ENCODE measurements at regions not wholly inside any gene's neighbourhood (a gene's known extent, or its start where the extent isn't known, plus 50 kb on each side); places are given as distances from the start of the nearest gene placed in this dataset.
"Not testable (repeated sequence)": the region's sequence is repeated elsewhere in the genome, so short reads cannot be mapped to it uniquely, and the experiment has no call there.

DNA sequence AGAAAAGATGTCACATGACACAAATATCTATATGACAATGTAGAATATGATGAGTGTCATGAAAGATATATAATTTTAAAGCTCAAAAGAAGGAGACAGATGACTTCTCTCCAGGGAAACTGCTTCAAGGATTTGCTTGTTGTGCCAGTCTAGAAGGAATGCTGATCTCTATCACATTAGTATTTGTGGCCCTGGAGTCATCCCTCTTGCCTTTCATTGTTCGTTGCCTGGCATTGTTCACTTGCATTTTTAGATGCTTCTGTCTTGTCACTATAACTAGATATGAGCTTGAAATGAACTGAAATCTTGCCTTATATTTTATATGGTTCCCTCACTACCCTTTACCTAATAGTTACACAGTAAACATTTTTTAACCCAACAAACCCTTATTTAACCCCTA is 207.5 kb downstream of the ZNF608 start:
- no peak for DNase-seq

DNA sequence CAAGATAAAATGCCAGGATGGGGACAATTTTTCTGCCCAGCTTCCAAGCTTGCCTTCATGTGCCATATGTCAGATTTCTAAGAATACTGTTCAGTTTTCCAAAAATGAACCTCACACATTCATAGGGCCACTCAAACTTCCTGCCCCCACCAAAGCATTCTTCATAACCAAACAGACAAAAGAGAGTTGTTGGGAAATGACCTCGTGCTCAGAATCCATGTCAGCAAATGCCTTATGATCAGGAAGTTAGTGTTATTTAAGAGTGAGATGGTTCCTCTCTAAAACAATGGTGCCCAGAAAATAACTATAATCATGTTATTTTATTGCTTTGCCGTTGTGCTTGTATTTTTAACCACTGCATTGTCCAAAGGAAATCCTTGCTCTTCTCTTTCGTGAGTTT is 208.2 kb downstream of the ZNF608 start:
- no peak for DNase-seq

DNA sequence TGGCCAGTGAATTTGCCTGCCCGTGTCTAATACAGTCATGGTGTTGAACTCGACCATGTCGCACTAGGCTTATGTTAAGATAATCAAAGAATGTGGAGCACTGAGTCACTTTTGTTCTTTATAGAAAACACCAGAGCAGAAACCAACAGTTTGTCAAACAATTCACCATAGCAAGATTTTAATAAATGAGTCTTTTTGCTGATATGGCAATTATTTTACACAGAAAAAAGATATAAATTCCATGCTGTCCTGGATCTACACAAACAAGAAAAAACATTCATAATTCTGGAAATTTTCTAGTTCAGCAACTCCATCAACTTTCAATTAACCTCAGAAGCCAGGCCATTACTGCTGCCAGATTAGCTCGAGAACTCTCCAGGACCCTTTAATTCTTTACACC is 208.9 kb downstream of the ZNF608 start:
- DNase-seq = no peak

DNA sequence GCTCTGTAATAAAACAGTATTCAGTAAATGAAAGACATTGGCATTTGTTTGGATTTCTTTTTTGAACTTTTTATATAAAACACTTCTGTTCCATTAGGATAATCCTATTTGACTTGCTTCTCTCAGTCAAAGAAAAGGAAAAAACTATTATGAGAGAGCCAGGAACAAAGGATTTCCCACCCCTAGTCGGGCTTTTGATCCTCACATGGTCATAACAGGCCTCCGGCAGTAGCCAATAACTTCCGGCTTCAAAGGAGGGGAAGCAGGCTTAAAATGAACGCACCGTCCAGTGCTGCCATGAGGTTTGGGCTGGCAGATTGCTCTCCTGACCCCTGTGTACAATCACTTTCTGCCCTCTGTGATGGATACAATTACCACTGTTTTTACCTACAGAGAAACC is 209.3 kb downstream of the ZNF608 start:
- DNase-seq = no peak

DNA sequence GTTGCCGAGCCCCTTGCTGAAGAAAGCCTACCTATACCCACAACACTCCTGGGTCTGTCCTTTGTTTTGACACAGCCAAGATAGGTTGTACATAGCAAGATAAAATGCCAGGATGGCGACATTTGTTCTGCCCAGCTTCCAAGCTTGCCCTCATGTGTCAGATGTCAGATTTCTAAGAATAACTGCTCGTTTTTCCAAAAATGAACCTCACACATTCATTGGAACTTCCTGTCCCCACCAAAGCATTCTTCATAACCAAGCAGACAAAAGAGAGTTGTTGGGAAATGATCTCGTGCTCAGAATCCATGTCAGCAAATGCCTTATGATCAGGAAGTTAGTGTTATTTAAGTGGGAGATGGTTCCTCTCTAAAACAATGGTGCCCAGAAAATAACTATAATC is 210.1 kb downstream of the ZNF608 start:
- DNase-seq = no peak

DNA sequence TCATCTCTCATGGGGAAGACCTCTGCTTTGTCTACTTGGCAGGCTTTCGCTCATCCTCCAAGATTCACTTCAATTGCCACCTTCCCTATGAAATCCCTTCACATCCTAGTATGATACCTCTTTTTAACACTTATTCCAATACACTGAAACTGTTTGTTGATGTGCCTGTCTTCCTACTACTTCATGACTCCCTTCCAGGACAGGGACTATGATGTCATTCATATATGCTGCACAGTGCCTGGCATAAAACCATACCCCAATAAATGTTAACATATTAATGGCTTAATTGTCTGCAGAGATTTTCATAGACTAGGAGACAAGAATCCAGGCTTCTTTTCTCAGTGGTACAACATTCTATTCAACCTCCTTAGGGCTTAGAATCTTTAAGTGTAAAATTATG is 215.5 kb downstream of the ZNF608 start:
- no peak for DNase-seq

DNA sequence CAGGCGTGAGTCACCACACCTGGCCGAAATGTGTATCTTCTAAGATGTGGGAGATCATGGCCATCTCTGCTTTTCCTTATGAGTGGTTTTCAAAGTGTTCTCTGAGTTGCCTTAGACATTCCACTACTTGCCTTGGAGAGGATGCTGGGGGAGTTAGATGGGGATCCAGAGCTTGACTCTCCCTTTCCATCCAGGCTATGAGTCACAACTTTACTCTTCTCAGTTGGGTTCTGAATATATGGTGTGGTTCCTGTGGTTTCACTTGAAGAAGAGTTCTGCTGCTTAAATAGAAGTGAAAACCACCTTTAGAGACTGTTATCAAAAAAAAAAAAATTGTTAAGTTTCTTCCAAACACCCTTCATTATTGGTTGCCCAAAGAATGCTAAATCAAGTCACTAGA is 217.6 kb downstream of the ZNF608 start:
- no peak for DNase-seq

DNA sequence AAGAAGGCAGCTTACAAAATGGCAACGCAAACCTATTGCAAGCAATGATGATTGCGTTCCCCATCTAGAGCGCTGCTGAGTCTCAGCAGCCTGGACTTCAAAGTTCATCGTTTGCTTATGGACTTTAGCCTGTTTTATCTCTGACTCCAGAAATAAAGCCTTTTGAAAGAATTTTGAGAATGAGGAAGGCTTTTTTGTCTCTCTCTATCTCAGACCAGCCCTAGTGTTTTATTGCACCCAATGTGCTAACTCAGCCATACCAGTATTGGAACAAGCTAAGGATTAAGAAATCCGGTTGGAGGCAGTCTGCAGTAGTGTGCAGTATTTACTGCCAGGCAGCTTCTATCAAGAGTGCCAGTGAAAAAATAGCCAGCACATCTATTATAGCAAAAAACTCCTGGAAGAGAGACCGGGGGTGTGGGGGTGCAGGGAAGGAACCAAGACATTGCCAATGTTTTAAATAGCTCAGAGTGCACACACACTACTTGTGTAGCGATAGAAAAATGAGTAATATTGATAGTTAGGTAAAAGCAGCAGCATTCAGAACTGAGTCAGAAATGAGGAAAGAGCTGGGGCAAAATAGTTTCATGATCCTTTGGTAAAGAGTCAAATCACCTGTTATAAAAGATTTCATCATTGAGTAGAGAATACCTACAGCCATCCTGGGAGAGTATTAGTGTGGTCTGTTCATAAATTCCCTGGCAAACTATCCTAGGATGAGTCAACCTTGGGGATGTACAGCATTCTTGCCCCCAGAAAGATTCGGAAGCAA is 219.0 kb downstream of the ZNF608 start:
- DNase-seq = no peak

DNA sequence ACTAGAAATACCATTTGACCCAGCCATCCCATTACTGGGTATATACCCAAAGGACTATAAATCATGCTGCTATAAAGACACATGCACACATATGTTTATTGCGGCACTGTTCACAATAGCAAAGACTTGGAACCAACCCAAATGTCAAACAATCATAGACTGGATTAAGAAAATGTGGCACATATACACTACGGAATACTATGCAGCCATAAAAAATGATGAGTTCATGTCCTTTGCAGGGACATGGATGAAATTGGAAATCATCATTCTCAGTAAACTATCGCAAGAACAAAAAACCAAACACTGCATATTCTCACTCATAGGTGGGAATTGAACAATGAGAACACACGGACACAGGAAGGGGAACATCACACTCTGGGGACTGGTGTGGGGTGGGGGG is 220.4 kb downstream of the ZNF608 start:
- DNase-seq = not testable (repeated sequence)

DNA sequence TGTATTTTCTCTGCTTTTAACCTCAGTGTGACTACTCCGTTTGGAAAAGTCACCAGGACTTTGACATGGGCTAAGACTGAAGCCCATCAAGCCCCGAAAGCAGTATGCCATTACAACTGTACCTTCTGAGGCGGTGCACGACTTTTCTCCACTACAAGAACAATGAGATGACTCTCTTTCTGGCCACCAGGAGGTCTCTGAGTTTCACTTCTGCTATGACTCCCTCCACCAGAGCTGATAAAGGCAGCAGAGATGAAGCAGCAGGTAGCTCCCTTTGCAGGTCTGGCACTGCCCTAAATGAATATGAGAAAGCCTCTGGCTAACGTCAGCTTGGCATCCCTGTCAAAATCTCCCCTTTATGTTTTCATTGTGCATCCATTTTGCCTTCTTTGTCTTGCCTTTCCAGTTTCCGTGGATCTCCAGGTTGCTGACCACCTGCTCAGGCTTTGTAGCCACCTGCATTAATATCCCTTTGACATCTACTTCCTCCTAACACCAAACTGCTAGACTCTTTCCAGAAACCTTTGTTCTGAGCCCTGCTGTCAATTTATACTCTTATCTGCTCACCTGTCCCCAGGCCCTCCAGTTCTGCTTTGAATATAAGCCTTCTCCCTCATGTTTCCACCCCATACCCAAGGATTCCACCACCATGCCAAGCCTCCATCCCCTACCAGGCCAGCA is 221.7 kb downstream of the ZNF608 start:
- DNase-seq = no peak

DNA sequence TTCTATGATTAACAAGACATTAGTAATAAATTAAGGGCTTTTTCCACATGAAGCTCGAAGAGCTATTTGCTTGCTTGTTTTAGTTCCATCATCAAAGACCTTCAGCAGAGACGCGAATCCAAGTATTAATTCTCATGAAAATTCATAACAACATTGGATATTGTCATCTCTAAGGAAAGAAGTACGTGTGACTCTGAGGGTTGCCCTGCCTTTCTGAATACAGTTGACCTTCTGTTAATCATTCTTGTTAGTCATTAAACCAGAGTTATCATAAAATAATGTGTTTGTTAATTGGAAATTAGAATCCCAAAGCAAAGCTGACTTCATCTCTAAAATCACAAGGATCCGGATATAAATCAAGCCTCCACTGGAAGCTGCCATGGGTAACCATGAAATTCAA is 222.5 kb downstream of the ZNF608 start:
- no peak for DNase-seq

DNA sequence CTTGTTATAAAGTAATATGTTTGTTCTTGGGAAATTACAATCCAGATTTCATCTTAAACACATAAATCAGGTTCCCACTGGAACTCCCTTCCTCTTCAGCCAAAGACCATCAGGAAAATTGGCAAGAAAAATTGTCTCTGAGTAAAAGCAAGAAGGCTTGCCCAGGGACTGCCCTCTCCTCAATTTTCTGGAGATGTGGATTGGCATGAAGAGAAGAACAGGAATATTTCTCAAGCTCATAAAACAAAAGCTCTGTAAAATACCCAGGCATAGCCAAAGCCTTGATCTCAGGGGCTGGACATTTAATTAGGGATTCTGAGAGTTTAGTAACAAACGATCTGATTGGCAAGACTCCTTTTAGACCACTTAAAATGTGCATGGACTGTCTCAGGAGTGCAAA is 223.4 kb downstream of the ZNF608 start:
- no peak for DNase-seq

DNA sequence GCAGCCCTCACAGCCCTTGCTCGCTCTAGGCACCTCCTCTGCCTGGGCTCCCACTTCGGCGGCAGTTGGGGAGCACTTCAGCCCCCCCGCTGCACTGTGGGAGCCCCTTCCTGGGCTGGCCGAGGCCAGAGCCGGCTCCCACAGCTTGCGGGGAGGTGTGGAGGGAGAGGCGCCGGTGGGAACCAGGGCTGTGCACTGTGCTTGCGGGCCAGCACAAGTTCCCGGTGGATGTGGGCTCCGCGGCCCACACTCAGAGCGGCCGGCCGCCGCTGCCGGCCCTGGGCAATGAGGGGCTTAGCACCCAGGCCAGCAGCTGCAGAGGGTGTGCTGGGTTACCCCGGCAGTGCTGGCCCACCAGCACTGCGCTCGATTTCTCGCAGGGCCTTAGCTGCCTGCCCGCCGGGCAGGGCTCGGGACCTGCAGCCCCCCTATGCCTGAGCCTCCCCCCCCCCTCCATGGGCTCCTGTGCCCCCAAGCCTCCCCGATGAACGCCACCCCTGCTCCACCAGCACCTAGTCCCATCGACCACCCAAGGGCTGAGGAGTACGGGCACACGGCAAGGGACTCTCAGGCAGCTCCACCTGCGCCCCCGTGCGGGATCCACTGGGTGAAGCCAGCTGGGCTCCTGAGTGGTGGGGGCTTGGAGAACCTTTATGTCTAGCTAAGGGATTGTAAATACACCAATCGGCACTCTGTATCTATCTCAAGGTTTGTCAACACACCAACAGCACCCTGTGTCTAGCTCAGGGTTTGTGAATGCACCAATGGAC is 224.8 kb downstream of the ZNF608 start:
- DNase-seq = no peak

DNA sequence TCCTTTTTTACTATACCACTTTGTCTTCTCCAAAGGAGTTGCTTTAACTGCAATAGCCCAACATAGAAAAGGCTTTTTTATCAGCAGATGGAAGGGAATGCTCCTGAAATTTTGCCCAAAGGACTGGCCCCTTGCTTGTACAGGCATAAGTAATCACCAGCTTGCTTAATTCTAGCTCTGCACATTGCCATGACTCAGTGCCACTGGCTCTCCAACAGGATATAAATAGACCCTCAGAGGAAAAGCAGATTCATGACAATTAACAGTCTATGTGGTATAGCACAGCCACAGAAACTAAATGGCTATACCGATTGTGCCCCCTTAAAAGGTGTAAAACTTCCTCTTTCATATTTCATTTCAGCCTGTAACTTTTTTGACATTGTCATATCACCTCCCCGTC is 227.0 kb downstream of the ZNF608 start:
- DNase-seq = no peak

DNA sequence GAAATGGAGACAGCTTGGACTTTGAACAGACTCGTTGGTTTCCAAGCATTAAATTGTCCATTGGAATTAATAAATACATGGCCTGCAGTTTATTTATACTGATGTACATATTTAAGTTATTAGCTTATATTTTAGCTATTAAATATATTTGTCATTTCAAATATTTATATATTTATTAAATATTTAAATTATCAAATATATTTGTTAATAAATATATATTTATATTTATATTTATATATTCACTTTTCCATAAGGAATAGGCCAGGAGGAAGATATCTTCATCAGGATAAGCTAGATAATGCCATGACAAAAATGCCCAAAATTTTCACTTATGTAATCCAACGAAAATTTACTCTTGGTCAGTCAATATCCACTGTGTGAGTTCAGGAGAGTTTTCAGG is 229.9 kb downstream of the ZNF608 start:
- no peak for DNase-seq

DNA sequence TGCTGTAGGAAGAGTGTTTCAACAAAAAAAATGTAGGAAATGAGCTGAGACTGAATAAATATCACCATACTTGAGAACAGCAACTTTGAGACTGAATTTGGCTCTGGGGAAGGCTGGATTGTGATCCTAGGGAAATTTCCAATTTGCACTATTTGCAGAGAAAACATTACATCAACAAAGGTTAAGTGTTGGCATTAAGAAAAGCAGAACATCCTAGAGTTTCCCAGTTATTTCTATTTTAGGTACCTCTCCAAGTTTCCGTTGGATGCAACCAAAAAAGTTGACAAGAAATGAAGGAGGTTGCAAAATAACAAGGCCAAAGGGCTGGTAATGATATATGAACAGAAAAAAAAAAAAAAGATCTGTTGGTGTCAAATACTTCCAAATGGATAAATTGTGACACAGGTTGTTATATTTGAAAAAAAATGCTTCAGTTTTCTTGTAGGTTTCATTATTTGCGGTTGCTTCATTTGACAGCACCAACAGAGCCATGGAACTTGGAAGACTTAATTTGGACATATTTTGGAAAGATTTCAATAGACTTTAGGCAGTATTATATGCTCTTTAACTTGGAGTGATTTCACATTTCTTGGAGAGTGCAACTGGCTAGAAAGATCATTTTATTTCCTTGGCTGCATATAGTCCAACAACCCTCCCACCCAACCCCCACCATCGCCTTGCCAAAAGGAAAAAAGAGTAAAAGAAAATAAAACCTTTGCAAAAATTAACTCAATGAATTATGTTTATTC is 230.8 kb downstream of the ZNF608 start:
- DNase-seq = no peak

DNA sequence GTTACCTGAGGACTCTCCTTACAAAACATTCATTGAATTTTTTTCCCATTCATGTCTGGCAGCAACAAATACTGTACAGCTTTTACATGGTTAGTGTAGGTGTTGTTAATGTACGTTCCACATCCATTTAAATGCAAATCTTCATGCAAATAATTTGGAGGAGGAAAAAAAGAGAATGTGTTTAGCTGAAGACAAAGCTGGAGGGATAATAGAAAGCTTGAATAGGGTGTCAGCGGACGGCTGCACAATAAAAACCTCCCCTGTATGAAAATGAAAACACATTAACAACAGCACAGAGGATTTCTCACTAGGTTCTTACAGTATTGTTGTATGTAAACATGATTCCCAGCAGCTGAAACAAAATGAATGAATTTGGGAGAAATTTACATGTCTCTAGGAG is 231.5 kb downstream of the ZNF608 start:
- DNase-seq = no peak

DNA sequence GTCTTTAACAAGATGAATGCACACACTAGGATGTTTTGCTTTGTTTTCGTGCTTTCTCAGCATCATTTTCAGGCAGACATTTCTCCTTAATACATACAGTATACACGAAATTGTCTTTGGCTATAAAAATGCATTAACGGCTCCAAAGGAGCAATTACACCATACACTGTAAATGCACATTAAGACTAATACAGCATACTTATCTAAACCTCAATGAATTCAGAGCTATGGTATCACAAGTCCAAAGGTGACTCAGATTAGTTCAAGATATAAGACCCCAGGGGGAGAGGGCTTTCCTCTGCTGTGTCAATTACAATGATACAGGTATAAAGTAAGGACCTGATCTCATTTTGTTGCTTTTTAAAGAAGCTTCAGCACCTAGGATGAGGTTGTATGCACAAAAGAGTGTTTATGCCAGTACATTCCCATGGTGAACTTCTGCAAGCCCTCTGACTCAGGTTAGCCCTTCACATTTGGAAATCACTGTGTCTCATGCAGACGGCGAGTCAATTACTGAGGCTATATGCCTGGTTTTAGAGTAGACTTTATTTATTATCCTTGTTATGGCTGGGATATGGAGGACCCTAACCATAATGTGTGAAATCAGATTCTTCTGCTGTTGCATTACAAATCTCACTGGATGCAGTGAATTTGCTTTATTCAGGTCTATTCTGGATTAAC is 233.3 kb downstream of the ZNF608 start:
- no peak for DNase-seq

DNA sequence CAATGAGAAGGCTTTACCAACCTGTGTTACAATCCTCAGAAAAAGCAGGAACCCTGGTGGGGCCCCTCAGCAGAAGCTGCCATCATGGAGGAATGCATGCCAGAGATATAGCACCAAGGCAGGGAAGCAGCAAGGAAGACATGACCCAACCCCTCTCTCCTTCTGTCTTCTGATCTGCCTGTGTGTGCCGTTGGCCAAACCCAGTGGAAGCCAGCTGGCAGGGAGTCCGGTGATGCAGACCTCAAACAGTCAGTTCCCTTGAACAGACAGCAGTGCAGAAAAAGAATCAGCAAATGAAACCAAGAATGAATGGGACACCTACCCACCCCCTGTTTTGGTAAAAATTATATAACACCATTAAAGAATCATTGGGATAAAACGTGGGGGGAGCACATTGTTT is 234.2 kb downstream of the ZNF608 start:
- no peak for DNase-seq

DNA sequence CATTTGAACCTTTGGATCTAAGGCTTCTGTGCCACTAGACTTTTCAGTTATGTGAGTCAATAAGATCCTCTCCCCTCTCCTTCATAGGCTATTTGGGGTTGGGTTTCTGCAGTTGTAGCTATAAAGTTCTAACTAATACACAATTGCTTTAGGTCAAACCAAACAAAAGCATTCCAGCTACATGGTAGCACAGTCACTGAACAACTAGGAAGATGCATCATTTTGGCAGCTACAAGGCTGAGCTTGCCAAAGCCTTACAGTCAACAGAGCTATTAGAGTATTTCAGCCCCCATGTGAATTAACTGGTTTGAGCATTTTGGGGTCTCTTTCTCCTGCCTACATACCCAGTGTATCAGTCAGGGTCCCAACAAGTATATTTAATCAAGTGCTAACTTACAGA is 234.6 kb downstream of the ZNF608 start:
- DNase-seq = no peak

DNA sequence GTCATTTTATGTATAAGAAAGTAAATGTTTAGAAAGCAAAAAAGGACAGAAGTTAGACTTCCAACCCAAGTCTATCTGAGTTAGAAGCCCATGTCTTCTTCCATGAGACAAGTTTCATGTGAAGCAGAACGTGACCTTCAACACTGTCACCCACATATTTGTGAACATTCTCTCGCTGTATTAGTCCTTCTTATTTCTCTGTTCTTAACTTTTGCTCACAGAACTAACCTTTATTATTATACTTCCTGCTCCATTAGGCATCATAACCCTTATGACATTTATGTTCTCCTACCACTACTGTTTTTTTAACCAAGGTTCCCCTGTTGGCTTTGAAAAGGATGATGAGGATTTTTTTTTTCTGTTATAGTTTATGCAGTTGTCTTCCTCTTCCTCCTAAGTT is 238.8 kb downstream of the ZNF608 start:
- DNase-seq = no peak

DNA sequence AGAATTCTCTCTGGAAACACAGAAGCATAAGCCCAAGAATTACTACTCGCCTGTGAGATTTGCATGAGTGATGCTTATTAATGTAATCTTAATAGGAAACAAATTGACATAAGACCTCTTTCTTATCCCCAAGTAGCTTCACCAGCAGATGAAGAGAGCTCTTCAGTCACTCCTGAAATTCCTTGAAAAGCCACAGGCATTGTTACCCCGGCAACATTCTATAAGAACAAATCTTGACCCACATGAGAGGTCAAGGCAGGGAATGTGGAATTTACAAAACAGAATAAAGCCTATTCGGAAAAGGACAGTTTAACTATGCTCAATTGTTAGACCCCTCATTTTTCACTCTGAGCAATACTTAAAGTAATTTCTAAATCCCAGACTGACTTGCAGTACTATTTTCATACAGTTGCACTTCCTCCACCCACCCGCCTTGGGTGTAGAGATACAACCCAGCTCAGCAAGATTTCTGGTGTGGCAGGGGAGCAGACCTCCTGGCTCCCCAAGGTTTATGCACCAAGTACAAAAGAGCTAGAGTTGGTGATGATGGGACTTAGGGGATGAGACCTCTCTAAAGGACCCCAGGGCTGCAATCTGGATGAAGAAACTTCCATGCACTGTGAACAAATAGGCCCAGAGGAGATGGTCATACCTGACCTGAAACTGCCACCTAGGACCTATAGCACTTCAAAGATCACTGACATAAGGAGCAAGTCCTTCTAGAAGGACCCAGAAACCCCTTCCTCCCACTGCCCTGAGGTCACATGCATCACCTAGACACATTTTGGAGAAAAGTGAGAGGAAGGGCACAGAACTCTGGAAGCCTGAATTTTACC is 242.1 kb downstream of the ZNF608 start:
- no peak for DNase-seq

Measured in stimulated activated CD4-positive, alpha-beta T cell treated with anti-CD3 and anti-CD28 coated beads, Interleukin-4, amount 100 ng/mL, for 24 hours (primary cell).